ENCODE measurements at regions not wholly inside any gene's neighbourhood (a gene's known extent, or its start where the extent isn't known, plus 50 kb on each side); places are given as distances from the start of the nearest gene placed in this dataset.

DNA sequence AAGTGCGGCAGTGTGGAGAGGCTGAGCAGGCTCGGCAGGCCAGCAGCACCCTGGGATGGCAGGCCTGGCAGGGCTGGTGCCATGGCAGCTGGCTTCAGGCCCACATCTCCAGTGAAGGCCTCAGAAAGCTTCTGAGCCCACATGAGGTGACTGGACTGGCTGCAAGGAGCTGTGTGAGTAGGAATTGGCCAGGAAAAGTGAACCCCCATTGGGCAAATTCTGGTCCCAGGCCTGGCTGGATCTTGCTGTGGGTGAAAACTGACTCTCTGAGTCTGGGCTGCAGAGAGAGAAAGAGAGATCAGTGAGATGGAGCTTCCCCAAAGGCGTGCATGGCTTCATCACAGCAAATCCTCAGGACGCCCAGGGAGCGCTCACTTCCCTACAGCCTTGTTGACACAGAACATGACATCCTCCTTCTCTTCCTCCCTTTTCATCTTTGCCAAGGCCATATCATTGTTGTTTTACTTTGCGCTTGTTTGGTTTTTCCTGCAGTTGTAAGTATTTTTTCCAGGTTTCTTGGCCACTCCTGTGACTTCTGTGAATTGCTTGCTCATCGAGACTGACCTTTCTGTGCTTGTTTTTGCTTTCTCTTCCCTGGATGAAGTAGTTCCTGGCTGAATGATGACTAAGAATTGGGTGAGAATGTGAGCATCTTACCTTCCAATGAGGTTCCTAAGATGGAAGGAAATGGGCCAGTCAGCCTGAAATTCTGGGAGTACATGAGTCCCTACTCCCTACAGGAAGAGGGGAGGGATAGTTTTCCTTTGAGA, 299.1 kb downstream of the TLE3 start:
- H3K4me3 Mint-ChIP-seq: no peak overlapping the region
- H3K9me3 Mint-ChIP-seq: no peaks in the 10 kb centered on the region
- H3K36me3 Mint-ChIP-seq: no peaks in the 10 kb centered on the region
- ChIA-PET POLR2A (no interaction called here), CTCF (no interaction called here)
- no peak overlapping the region for H3K27ac Mint-ChIP-seq
- H3K27me3 Mint-ChIP-seq (ENCODE audit: low read depth): no peaks in the 10 kb centered on the region
- TF ChIP-seq GABPB1 (CRISPR knock-in tag; IDR thresholded peaks at IDR 0.05): no peak
- TF ChIP-seq ZNF232 (CRISPR knock-in tag; IDR thresholded peaks at IDR 0.05): no peak
- TF ChIP-seq, protein P1, sequence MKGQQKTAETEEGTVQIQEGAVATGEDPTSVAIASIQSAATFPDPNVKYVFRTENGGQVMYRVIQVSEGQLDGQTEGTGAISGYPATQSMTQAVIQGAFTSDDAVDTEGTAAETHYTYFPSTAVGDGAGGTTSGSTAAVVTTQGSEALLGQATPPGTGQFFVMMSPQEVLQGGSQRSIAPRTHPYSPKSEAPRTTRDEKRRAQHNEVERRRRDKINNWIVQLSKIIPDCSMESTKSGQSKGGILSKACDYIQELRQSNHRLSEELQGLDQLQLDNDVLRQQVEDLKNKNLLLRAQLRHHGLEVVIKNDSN (CRISPR knock-in tag; IDR thresholded peaks at IDR 0.05): no peak
- TF ChIP-seq FOXJ3 (CRISPR knock-in tag; IDR thresholded peaks at IDR 0.05; ENCODE audit: borderline replicate concordance): no peak
- TF ChIP-seq, protein P2, sequence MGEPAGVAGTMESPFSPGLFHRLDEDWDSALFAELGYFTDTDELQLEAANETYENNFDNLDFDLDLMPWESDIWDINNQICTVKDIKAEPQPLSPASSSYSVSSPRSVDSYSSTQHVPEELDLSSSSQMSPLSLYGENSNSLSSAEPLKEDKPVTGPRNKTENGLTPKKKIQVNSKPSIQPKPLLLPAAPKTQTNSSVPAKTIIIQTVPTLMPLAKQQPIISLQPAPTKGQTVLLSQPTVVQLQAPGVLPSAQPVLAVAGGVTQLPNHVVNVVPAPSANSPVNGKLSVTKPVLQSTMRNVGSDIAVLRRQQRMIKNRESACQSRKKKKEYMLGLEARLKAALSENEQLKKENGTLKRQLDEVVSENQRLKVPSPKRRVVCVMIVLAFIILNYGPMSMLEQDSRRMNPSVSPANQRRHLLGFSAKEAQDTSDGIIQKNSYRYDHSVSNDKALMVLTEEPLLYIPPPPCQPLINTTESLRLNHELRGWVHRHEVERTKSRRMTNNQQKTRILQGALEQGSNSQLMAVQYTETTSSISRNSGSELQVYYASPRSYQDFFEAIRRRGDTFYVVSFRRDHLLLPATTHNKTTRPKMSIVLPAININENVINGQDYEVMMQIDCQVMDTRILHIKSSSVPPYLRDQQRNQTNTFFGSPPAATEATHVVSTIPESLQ (CRISPR knock-in tag; IDR thresholded peaks at IDR 0.05): no peak
- no peak for DNase-seq (ENCODE audit: low spot score)
- no peak for ATAC-seq
- peaks cover 7% of the 10 kb centered on the region for H3K4me1 Mint-ChIP-seq

DNA sequence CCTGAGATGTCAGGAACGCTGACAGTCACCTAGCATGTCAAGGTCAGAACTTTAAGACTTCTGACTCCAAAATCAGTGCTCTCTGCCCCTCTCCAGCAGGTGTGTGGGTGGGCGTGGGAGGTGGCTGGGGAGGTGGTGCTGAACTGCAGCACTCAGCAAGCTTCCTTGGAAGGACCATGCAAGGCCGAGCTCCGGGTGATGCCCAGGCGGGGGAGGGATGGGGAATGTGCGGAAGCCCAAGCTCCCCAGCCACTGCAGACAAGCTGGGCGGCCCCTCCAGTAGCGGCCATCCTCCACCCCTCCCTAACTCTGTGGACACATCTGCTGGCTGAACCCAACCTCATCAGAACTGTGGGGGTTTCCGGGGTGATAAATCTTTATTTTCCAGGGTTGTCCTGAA, 296.6 kb downstream of the TLE3 start:
- Mint-ChIP-seq H3K27ac (no peak overlapping the region), H3K27me3 (ENCODE audit: low read depth) (no peaks in the 10 kb centered on the region), H3K36me3 (no peaks in the 10 kb centered on the region), H3K4me1 (no peaks in the 10 kb centered on the region), H3K9me3 (no peaks in the 10 kb centered on the region), H3K4me3 (no peak overlapping the region)
- ChIA-PET POLR2A (no interaction called here), CTCF (no interaction called here)
- DNase-seq (ENCODE audit: low spot score) (no peak), ATAC-seq (no peak)
- no peak for TF ChIP-seq TCF7 (CRISPR knock-in tag; IDR thresholded peaks at IDR 0.05; ENCODE audit: low read depth)
- TF ChIP-seq, protein P3, sequence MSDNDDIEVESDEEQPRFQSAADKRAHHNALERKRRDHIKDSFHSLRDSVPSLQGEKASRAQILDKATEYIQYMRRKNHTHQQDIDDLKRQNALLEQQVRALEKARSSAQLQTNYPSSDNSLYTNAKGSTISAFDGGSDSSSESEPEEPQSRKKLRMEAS (CRISPR knock-in tag; IDR thresholded peaks at IDR 0.05): no peak
- TF ChIP-seq, protein P4, sequence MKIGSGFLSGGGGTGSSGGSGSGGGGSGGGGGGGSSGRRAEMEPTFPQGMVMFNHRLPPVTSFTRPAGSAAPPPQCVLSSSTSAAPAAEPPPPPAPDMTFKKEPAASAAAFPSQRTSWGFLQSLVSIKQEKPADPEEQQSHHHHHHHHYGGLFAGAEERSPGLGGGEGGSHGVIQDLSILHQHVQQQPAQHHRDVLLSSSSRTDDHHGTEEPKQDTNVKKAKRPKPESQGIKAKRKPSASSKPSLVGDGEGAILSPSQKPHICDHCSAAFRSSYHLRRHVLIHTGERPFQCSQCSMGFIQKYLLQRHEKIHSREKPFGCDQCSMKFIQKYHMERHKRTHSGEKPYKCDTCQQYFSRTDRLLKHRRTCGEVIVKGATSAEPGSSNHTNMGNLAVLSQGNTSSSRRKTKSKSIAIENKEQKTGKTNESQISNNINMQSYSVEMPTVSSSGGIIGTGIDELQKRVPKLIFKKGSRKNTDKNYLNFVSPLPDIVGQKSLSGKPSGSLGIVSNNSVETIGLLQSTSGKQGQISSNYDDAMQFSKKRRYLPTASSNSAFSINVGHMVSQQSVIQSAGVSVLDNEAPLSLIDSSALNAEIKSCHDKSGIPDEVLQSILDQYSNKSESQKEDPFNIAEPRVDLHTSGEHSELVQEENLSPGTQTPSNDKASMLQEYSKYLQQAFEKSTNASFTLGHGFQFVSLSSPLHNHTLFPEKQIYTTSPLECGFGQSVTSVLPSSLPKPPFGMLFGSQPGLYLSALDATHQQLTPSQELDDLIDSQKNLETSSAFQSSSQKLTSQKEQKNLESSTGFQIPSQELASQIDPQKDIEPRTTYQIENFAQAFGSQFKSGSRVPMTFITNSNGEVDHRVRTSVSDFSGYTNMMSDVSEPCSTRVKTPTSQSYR (CRISPR knock-in tag; IDR thresholded peaks at IDR 0.05): no peak
- TF ChIP-seq ZNF219 (CRISPR knock-in tag; IDR thresholded peaks at IDR 0.05; ENCODE audit: borderline replicate concordance): no peak
- TF ChIP-seq, protein P5, sequence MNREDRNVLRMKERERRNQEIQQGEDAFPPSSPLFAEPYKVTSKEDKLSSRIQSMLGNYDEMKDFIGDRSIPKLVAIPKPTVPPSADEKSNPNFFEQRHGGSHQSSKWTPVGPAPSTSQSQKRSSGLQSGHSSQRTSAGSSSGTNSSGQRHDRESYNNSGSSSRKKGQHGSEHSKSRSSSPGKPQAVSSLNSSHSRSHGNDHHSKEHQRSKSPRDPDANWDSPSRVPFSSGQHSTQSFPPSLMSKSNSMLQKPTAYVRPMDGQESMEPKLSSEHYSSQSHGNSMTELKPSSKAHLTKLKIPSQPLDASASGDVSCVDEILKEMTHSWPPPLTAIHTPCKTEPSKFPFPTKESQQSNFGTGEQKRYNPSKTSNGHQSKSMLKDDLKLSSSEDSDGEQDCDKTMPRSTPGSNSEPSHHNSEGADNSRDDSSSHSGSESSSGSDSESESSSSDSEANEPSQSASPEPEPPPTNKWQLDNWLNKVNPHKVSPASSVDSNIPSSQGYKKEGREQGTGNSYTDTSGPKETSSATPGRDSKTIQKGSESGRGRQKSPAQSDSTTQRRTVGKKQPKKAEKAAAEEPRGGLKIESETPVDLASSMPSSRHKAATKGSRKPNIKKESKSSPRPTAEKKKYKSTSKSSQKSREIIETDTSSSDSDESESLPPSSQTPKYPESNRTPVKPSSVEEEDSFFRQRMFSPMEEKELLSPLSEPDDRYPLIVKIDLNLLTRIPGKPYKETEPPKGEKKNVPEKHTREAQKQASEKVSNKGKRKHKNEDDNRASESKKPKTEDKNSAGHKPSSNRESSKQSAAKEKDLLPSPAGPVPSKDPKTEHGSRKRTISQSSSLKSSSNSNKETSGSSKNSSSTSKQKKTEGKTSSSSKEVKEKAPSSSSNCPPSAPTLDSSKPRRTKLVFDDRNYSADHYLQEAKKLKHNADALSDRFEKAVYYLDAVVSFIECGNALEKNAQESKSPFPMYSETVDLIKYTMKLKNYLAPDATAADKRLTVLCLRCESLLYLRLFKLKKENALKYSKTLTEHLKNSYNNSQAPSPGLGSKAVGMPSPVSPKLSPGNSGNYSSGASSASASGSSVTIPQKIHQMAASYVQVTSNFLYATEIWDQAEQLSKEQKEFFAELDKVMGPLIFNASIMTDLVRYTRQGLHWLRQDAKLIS (CRISPR knock-in tag; IDR thresholded peaks at IDR 0.05; ENCODE audit: borderline replicate concordance): no peak
- TF ChIP-seq NFATC4 (CRISPR knock-in tag; IDR thresholded peaks at IDR 0.05): no peak
- no peak for TF ChIP-seq FOXP1 (CRISPR knock-in tag; IDR thresholded peaks at IDR 0.05; ENCODE audit: borderline replicate concordance)
- no peak for TF ChIP-seq NR3C1 (CRISPR knock-in tag; conservative IDR thresholded peaks at IDR 0.05; ENCODE audit: low read depth)
- TF ChIP-seq SMAD4 (CRISPR knock-in tag; IDR thresholded peaks at IDR 0.05): no peak
- TF ChIP-seq MXD4 (CRISPR knock-in tag; IDR thresholded peaks at IDR 0.05; ENCODE audit: borderline replicate concordance): no peak
- no peak for TF ChIP-seq RELA (CRISPR knock-in tag; IDR thresholded peaks at IDR 0.05; ENCODE audit: borderline replicate concordance)
- TF ChIP-seq, protein P6, sequence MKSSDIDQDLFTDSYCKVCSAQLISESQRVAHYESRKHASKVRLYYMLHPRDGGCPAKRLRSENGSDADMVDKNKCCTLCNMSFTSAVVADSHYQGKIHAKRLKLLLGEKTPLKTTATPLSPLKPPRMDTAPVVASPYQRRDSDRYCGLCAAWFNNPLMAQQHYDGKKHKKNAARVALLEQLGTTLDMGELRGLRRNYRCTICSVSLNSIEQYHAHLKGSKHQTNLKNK (CRISPR knock-in tag; IDR thresholded peaks at IDR 0.05): no peak
- no peak for TF ChIP-seq NR1H2 (CRISPR knock-in tag; IDR thresholded peaks at IDR 0.05)
- no peak for TF ChIP-seq NFE2L1 (CRISPR knock-in tag; IDR thresholded peaks at IDR 0.05)
- TF ChIP-seq, protein P7, sequence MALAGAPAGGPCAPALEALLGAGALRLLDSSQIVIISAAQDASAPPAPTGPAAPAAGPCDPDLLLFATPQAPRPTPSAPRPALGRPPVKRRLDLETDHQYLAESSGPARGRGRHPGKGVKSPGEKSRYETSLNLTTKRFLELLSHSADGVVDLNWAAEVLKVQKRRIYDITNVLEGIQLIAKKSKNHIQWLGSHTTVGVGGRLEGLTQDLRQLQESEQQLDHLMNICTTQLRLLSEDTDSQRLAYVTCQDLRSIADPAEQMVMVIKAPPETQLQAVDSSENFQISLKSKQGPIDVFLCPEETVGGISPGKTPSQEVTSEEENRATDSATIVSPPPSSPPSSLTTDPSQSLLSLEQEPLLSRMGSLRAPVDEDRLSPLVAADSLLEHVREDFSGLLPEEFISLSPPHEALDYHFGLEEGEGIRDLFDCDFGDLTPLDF (CRISPR knock-in tag; IDR thresholded peaks at IDR 0.05): no peak
- TF ChIP-seq ZNF396 (CRISPR knock-in tag; IDR thresholded peaks at IDR 0.05; ENCODE audit: borderline replicate concordance): no peak

All from WTC11 (cell line).